HepG2 (cell line): ENCODE measurements at regions not wholly inside any gene's neighbourhood (a gene's known extent, or its start where the extent isn't known, plus 50 kb on each side); places are given as distances from the start of the nearest gene placed in this dataset.

Experiments
- ELF3 ChIP-seq: IDR thresholded peaks from 2 replicates; pipeline ENCODE4 v1.6.1; 2016; ENCODE audit warnings: missing genetic modification reagents, missing compliant biosample characterization
- GATA4 ChIP-seq: sonication (generic); IDR thresholded peaks from 2 replicates; pipeline ENCODE4 v1.6.1; 2016; ENCODE audit warnings: antibody characterized with exemption, low read depth, borderline replicate concordance
- HIVEP1 ChIP-seq: sonication (generic); formaldehyde crosslinking; IDR thresholded peaks from 2 replicates; pipeline ENCODE4 v1.4.0; 2020; ENCODE audit warnings: mild to moderate bottlenecking, missing genetic modification reagents
- KIAA2018 ChIP-seq: sonication (generic); formaldehyde crosslinking; IDR thresholded peaks from 2 replicates; pipeline ENCODE4 v1.5.0; 2020; ENCODE audit warnings: mild to moderate bottlenecking, missing genetic modification reagents, borderline replicate concordance
- KLF16 ChIP-seq, 2 experiments: sonication (generic) in 1 of 2; formaldehyde crosslinking in 1 of 2; IDR thresholded peaks; 2 replicates each; pipeline versions ENCODE4 v1.6.1 to v1.8.0; 2016 to 2023; ENCODE audit warnings: missing genetic modification reagents in 2 of 2, missing compliant biosample characterization in 1 of 2
- NPAS2 ChIP-seq: sonication (generic); formaldehyde crosslinking; IDR thresholded peaks from 2 replicates; pipeline ENCODE4 v1.8.0; 2022; ENCODE audit warnings: mild to moderate bottlenecking, missing genetic modification reagents, borderline replicate concordance
- SAP130 ChIP-seq: IDR thresholded peaks from 2 replicates; pipeline ENCODE4 v1.6.1; 2016; ENCODE audit warnings: low read depth
- TFE3 ChIP-seq: IDR thresholded peaks from 2 replicates; pipeline ENCODE4 v1.6.1; 2016
- ZNF407 ChIP-seq: sonication (generic); formaldehyde crosslinking; IDR thresholded peaks from one replicate; pipeline ENCODE4 v1.5.1; 2020; ENCODE audit warnings: mild to moderate bottlenecking, missing genetic modification reagents; ENCODE audit errors: not compliant biosample characterization
- ZNF782 ChIP-seq: sonication (generic); formaldehyde crosslinking; IDR thresholded peaks from 2 replicates; pipeline ENCODE4 v1.4.0; 2020; ENCODE audit warnings: missing genetic modification reagents, mild to moderate bottlenecking, borderline replicate concordance

GRCh38 chr6:28586962-28587745 is 61.5 kb downstream of the GPX5 start (continued):
- peak; percentile 94 for TF ChIP-seq ZNF407 (CRISPR knock-in tag)
- peak; percentile 48; the same call in 1 of the 2 replicates for TF ChIP-seq GATA4
- peak; percentile 65; the same call in 1 of the 2 replicates for TF ChIP-seq KIAA2018
- peak; percentile 88; the same call in 1 of the 2 replicates for TF ChIP-seq ZNF782 (CRISPR knock-in tag)
- TF ChIP-seq HIVEP1 (CRISPR knock-in tag): no peak
- no peak for TF ChIP-seq NPAS2 (CRISPR knock-in tag)
- peak; percentile 53; the same call in 1 of the 2 replicates for TF ChIP-seq TFE3
- peak in 1 of 2 experiments; percentile 98; a peak in 2 of 4 replicates for TF ChIP-seq KLF16 (CRISPR knock-in tag; IDR thresholded peaks at IDR 0.05)
- TF ChIP-seq ELF3: peak; percentile 76
- TF ChIP-seq SAP130 (CRISPR knock-in tag): peak; percentile 96
